Upper lobe of right lung (tissue), 1 donor: ENCODE measurements at regions not wholly inside any gene's neighbourhood (a gene's known extent, or its start where the extent isn't known, plus 50 kb on each side); places are given as distances from the start of the nearest gene placed in this dataset.

Experiments used
- ATAC-seq: fragments of 200-7000 bp; cut with Tn5 transposase; one replicate; pipeline ENCODE4 v1.9.1; 2020; ENCODE audit warnings: mild to moderate bottlenecking, moderate library complexity
- DNase-seq: peaks from one replicate; pipeline ENCODE4 v3.0.0-alpha.2; 2020
- H3K27ac ChIP-seq: fragments of 200-600 bp; one replicate; pipeline ENCODE4 v1.8.0; 2022
- H3K27me3 ChIP-seq: fragments of 200-600 bp; one replicate; pipeline ENCODE4 v1.8.0; 2022; ENCODE audit warnings: mild to moderate bottlenecking
- H3K36me3 ChIP-seq: fragments of 200-600 bp; one replicate; pipeline ENCODE4 v1.8.0; 2022
- H3K4me1 ChIP-seq: fragments of 200-600 bp; one replicate; pipeline ENCODE4 v1.8.0; 2022
- H3K4me3 ChIP-seq: fragments of 200-600 bp; one replicate; pipeline ENCODE4 v1.8.0; 2022; ENCODE audit warnings: mild to moderate bottlenecking
- H3K9me3 ChIP-seq: fragments of 200-600 bp; one replicate; pipeline ENCODE4 v1.8.0; 2022
- CTCF ChIP-seq: fragments of 200-600 bp; IDR thresholded peaks from one replicate; pipeline ENCODE4 v1.8.0; 2022; ENCODE audit warnings: antibody characterized with exemption
- intact Hi-C: fragments of 100-400 bp; cut with DNase I; formaldehyde crosslinking; loops from one replicate; pipeline ENCODE4 v1.11.0; 2022
- donor health status: DM: no; HTN: yes; CAD: no; lungs with severe emphysema.

- no peaks in the 10 kb centered on the region for H3K4me1 ChIP-seq
- ATAC-seq: no peak
- no peaks in the 10 kb centered on the region for H3K27me3 ChIP-seq
- H3K27ac ChIP-seq: peak overlapping the region; percentile 39
- H3K4me3 ChIP-seq: no peak overlapping the region
- intact Hi-C loops: no loop called here
- no peaks in the 10 kb centered on the region for H3K9me3 ChIP-seq
- no peak for TF ChIP-seq CTCF
- no peaks in the 10 kb centered on the region for H3K36me3 ChIP-seq
- DNase-seq: no peak
These were observed 271.7 kb downstream of the ARHGAP12 start for GRCh38 chr10:31656851-31657433.

- Histone ChIP-seq H3K4me1 (no peaks in the 10 kb centered on the region), H3K4me3 (no peak overlapping the region), H3K27me3 (no peaks in the 10 kb centered on the region), H3K27ac (no peak overlapping the region), H3K9me3 (no peaks in the 10 kb centered on the region), H3K36me3 (no peaks in the 10 kb centered on the region)
- no peak for ATAC-seq
- no peak for DNase-seq
- TF ChIP-seq CTCF: no peak
- intact Hi-C loops: no loop called here
These were observed 276.6 kb downstream of the ARHGAP12 start for GRCh38 chr10:31652038-31652437.

DNA sequence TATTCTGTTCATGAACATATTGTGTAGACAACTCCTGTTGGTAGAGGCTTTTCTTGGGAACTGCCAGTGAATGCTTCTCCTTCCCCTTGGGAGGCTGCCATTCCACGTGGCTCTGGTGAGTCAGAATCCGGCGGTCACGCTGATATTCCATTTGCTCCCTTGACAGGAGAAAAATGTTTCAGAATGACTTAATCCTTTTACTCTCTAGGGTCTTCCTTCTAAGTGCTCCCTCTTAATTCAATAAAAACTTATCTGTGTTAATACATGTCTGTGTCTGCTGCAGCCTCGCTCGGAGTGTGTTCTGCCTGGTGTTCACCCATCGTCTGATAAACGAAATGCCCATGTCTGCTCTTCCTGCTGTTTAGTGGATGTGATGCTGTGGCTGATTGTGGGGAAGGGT, 278.6 kb downstream of the ARHGAP12 start:
- Histone ChIP-seq H3K36me3 (no peaks in the 10 kb centered on the region), H3K27me3 (no peaks in the 10 kb centered on the region), H3K4me1 (no peaks in the 10 kb centered on the region), H3K9me3 (no peaks in the 10 kb centered on the region), H3K4me3 (no peak overlapping the region), H3K27ac (no peak overlapping the region)
- ATAC-seq (no peak), DNase-seq (no peak)
- intact Hi-C loops: no loop called here
- TF ChIP-seq CTCF: no peak

DNA sequence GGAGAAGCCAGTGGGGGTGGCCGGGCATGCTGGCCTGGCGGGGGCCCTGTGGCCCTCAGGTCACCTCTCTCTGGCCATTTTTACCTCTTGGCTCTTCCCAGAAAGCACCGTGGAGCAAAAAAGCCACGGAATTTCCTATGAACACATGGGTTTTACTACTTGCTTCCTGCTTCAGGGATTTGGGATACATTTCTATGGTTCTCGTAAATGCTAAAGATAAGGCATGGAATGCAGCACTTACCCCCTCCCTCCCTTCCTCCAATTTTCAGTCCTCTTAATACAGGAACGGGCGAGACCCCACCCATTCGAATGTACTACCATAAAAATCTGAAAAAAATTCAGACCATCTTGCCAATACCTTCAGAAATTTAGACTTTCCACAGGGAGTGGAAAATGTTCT, 279.7 kb downstream of the ARHGAP12 start:
- ATAC-seq: no peak
- DNase-seq: no peak
- Histone ChIP-seq H3K4me3 (no peak overlapping the region), H3K9me3 (no peaks in the 10 kb centered on the region), H3K36me3 (no peaks in the 10 kb centered on the region), H3K27ac (no peak overlapping the region), H3K27me3 (no peaks in the 10 kb centered on the region), H3K4me1 (no peaks in the 10 kb centered on the region)
- TF ChIP-seq CTCF: no peak
- intact Hi-C loops: no loop called here

DNA sequence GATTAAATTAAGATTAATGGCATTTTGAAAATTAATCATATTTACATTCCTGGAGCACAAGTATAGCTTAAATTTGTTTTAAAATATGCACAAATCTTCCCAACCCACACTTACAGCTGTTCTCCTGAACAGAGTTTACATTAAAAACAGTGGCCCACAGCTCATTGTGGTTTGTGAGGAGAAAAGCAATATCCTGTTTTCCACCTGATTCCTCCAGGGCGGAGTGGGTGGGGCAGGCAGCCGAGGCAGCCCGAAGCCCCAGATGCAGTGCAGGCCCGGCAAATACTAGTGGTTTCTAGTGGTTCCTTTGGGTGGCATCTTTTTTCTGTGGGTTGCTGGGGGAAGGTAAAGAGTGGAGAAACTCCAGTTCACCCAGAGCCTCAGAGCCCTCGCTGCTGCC, 280.8 kb downstream of the ARHGAP12 start:
- no peaks in the 10 kb centered on the region for H3K9me3 ChIP-seq
- H3K4me3 ChIP-seq: no peak overlapping the region
- TF ChIP-seq CTCF: no peak
- H3K27me3 ChIP-seq: no peaks in the 10 kb centered on the region
- intact Hi-C loops: no loop called here
- H3K4me1 ChIP-seq: no peaks in the 10 kb centered on the region
- ATAC-seq: no peak
- H3K27ac ChIP-seq: no peak overlapping the region
- H3K36me3 ChIP-seq: no peaks in the 10 kb centered on the region
- DNase-seq: no peak

DNA sequence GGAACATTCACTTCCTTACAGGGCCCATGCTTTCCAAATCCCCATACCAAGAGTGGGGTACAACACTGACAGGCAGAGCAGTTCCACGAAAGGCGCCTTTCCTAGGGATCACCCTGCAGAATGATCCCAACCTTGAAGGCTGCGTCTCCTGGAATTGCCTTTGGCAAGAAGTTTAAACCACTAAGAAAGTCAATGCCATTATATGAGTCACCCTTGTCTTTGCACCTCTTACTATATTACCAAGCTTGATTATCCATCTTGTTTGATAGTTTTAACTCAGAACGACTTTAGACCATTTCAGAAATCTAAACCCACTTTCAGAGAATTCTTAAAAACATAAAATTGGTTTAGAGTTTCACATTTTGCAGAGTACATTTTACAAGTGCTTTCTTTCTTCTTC, 282.1 kb downstream of the ARHGAP12 start:
- intact Hi-C loops: no loop called here

More for the DNA sequence above, 282.1 kb downstream of the ARHGAP12 start:
- no peaks in the 10 kb centered on the region for H3K27me3 ChIP-seq
- TF ChIP-seq CTCF: no peak
- no peaks in the 10 kb centered on the region for H3K4me1 ChIP-seq
- H3K9me3 ChIP-seq: no peaks in the 10 kb centered on the region
- H3K4me3 ChIP-seq: no peak overlapping the region
- no peaks in the 10 kb centered on the region for H3K36me3 ChIP-seq
- H3K27ac ChIP-seq: no peak overlapping the region
- no peak for ATAC-seq
- DNase-seq: no peak
